CD4-positive, alpha-beta T cell (primary cell): ENCODE measurements at regions not wholly inside any gene's neighbourhood (a gene's known extent, or its start where the extent isn't known, plus 50 kb on each side); places are given as distances from the start of the nearest gene placed in this dataset.

Experiments
- ATAC-seq: fragments of 200-7000 bp; cut with Tn5 transposase; one replicate; pipeline ENCODE4 v1.10.0; 2022; ENCODE audit warnings: mild to moderate bottlenecking; ENCODE audit not compliant: poor library complexity
- CTCF ChIA-PET: fragments of 350-600 bp; sonication (Branson Sonifier 250); formaldehyde crosslinking; loops from one replicate; lab custom pipeline; 2021; ENCODE audit warnings: antibody characterized with exemption, inconsistent platforms; lab: Charles Lee
- POLR2A ChIA-PET: fragments of 350-600 bp; sonication (Branson Sonifier 250); formaldehyde crosslinking; loops from one replicate; lab custom pipeline; 2021; ENCODE audit warnings: antibody characterized with exemption, inconsistent platforms; lab: Charles Lee
- DNase-seq, 14 experiments: peaks; one replicate each; pipeline ENCODE4 v3.0.0-alpha.2; 2013 to 2020; ENCODE audit warnings: mixed read lengths in 2 of 14
- H3K27ac ChIP-seq, 2 donors: one replicate each; pipeline versions ENCODE4 v1.5.1 to v1.7.0; 2013; ENCODE audit warnings: low read length in 2 of 2, low read depth in 1 of 2, mild to moderate bottlenecking in 1 of 2
- H3K27me3 ChIP-seq, 2 experiments: 1 replicate in 1 of 2; 2 replicates in 1 of 2; pipeline versions ENCODE4 v1.6.1 to v1.7.0; 2013; ENCODE audit warnings: low read length in 2 of 2, control low read depth in 1 of 2, mild to moderate bottlenecking in 1 of 2, moderate library complexity in 1 of 2; ENCODE audit not compliant: insufficient read depth in 2 of 2, control insufficient read depth in 1 of 2
- H3K36me3 ChIP-seq: one replicate; pipeline ENCODE4 v1.6.1; 2013; ENCODE audit warnings: low read length, control low read depth; ENCODE audit not compliant: insufficient read depth
- H3K4me1 ChIP-seq: one replicate; pipeline ENCODE4 v1.6.1; 2013; ENCODE audit warnings: low read length, control low read depth; ENCODE audit not compliant: insufficient read depth
- H3K4me3 ChIP-seq: one replicate; pipeline ENCODE4 v1.5.1; 2013; ENCODE audit warnings: mild to moderate bottlenecking, low read length, moderate library complexity
- H3K9me3 ChIP-seq, 2 experiments: 1 replicate in 1 of 2; 2 replicates in 1 of 2; pipeline versions ENCODE4 v1.6.1 to v1.7.0; 2013; ENCODE audit warnings: low read length in 2 of 2, mild to moderate bottlenecking in 2 of 2, control low read depth in 1 of 2, moderate library complexity in 1 of 2; ENCODE audit not compliant: control insufficient read depth in 1 of 2, insufficient read depth in 1 of 2
- H3K27ac Mint-ChIP-seq: one replicate; pipeline ENCODE4 v1.8.0; 2020; ENCODE audit warnings: mixed read lengths
- H3K27me3 Mint-ChIP-seq: one replicate; pipeline ENCODE4 v1.8.0; 2021; ENCODE audit warnings: mixed read lengths
- H3K36me3 Mint-ChIP-seq: one replicate; pipeline ENCODE4 v1.8.0; 2021; ENCODE audit warnings: low read depth, mixed read lengths
- H3K4me1 Mint-ChIP-seq: one replicate; pipeline ENCODE4 v1.8.0; 2021; ENCODE audit warnings: low read depth, mixed read lengths
- H3K4me3 Mint-ChIP-seq: one replicate; pipeline ENCODE4 v1.8.0; 2020; ENCODE audit warnings: mild to moderate bottlenecking, mixed read lengths
- H3K9me3 Mint-ChIP-seq: one replicate; pipeline ENCODE4 v1.8.0; 2020; ENCODE audit warnings: mixed read lengths
- intact Hi-C, 2 experiments: fragments of 100-400 bp; cut with DNase I in 1 of 2; cut with micrococcal nuclease in 1 of 2; formaldehyde crosslinking; loops; one replicate each; pipeline versions ENCODE4 v1.15.1 to v1.9.0; 2023 to 2025; cut with DNase I, micrococcal nuclease
- TF ChIP-seq, protein P1 (sequence below): fragments of 200-600 bp; IDR thresholded peaks from one replicate; pipeline ENCODE4 v1.8.0; 2022; ENCODE audit warnings: antibody characterized with exemption, mild to moderate bottlenecking

DNA sequence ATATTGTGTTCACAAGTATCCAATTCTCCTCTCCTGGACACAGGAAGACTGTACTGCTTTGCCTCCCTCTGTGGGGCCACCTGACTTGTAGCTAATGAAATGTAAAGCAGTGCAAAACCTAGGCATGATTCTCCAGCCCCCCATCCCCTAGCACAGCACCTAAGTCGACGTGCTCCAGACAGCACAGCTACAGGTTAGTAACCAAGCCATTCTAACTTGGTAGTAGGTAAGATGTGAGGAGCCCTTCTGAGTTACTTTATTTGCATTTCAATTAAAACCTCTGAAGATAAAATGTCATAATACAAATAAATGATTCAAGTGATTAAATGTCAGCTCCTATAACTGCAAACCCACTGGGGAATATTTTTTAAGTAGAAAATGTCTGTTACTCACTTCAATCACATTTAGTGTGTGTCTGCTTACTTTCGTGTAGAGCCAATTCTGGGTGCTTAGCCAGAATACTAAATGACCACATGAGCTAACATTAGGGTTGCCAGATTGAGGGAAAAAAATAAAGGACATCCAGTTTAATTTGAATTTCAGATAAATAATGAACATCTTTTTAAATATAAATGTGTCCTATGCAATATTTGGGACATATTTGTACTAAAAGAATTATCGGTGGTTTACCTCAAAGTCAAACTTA, 64.8 kb upstream of the HIF1A start:
- Histone ChIP-seq H3K9me3 (no peaks in the 10 kb centered on the region), H3K4me1 (no peaks in the 10 kb centered on the region), H3K36me3 (no peaks in the 10 kb centered on the region), H3K4me3 (no peak overlapping the region), H3K27ac (no peak overlapping the region), H3K27me3 (no peaks in the 10 kb centered on the region)
- TF ChIP-seq, protein P1, sequence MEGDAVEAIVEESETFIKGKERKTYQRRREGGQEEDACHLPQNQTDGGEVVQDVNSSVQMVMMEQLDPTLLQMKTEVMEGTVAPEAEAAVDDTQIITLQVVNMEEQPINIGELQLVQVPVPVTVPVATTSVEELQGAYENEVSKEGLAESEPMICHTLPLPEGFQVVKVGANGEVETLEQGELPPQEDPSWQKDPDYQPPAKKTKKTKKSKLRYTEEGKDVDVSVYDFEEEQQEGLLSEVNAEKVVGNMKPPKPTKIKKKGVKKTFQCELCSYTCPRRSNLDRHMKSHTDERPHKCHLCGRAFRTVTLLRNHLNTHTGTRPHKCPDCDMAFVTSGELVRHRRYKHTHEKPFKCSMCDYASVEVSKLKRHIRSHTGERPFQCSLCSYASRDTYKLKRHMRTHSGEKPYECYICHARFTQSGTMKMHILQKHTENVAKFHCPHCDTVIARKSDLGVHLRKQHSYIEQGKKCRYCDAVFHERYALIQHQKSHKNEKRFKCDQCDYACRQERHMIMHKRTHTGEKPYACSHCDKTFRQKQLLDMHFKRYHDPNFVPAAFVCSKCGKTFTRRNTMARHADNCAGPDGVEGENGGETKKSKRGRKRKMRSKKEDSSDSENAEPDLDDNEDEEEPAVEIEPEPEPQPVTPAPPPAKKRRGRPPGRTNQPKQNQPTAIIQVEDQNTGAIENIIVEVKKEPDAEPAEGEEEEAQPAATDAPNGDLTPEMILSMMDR = no peak
- no peaks in the 10 kb centered on the region for H3K4me1 Mint-ChIP-seq
- ChIA-PET CTCF (no interaction called here), POLR2A (interaction anchor here (1.1 kb wide), 2 partner anchors 65 to 68 kb away, joined by 4 read pairs; partner anchors contain the start of gene HIF1A)
- H3K27me3 Mint-ChIP-seq = no peaks in the 10 kb centered on the region
- intact Hi-C loops = no loop called here
- ATAC-seq (no peak), DNase-seq (no peak)
- no peak overlapping the region for H3K4me3 Mint-ChIP-seq
- no peak overlapping the region for H3K27ac Mint-ChIP-seq
- no peaks in the 10 kb centered on the region for H3K36me3 Mint-ChIP-seq
- no peaks in the 10 kb centered on the region for H3K9me3 Mint-ChIP-seq

DNA sequence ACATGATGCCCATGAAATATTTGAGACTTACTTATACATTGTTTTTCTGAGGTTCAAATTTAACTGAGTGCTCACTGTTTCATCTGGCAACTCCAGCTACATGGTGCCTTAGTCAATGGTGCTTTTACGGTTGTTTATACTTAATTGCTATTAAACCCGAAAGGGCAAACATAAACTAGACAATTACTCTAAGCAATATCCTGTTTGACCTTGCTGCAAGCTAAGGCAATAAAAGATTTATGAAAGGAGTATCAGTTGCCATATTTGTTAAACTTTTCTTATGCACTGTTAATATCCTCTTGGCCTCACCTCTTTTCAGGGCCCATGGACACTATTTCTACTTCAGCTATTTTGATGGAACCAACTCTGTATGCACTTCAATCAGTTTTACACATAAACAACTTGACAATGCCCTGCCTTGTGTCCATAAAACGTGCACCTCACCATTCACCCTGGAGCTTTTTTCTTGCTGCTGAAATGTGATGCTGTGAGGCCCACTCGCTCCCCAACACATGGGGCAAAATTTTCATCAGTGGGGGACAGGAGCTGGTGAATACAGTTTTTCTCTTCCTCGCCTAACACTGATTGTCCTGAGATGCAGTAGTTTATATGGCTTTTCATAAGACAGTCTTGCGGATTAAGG, 64.1 kb upstream of the HIF1A start:
- no peak overlapping the region for H3K4me3 Mint-ChIP-seq
- H3K4me1 Mint-ChIP-seq = no peaks in the 10 kb centered on the region
- no peaks in the 10 kb centered on the region for H3K9me3 Mint-ChIP-seq
- no peaks in the 10 kb centered on the region for H3K36me3 Mint-ChIP-seq
- CTCF ChIA-PET = no interaction called here
- intact Hi-C loops = no loop called here
- Histone ChIP-seq H3K9me3 (no peaks in the 10 kb centered on the region), H3K27me3 (no peaks in the 10 kb centered on the region), H3K4me1 (no peaks in the 10 kb centered on the region), H3K27ac (no peak overlapping the region), H3K36me3 (no peaks in the 10 kb centered on the region), H3K4me3 (no peak overlapping the region)
- POLR2A ChIA-PET = interaction anchor here (1.1 kb wide), 1 partner anchor 64 kb away, joined by 4 read pairs; the partner anchor contains the start of gene HIF1A
- no peak overlapping the region for H3K27ac Mint-ChIP-seq
- DNase-seq (no peak), ATAC-seq (no peak)
- no peaks in the 10 kb centered on the region for H3K27me3 Mint-ChIP-seq
- TF ChIP-seq, protein P1 = no peak

- Histone ChIP-seq H3K36me3 (no peaks in the 10 kb centered on the region), H3K4me1 (no peaks in the 10 kb centered on the region), H3K27ac (no peak overlapping the region), H3K4me3 (no peak overlapping the region), H3K27me3 (no peaks in the 10 kb centered on the region), H3K9me3 (no peaks in the 10 kb centered on the region)
- DNase-seq = no peak
- Mint-ChIP-seq H3K9me3 (no peaks in the 10 kb centered on the region), H3K36me3 (no peaks in the 10 kb centered on the region), H3K27ac (no peak overlapping the region), H3K4me1 (no peaks in the 10 kb centered on the region), H3K27me3 (no peaks in the 10 kb centered on the region), H3K4me3 (no peak overlapping the region)
- CTCF ChIA-PET = no interaction called here
- ATAC-seq = no peak
- TF ChIP-seq, protein P1 = no peak
- POLR2A ChIA-PET = no interaction called here
- intact Hi-C loops = no loop called here
Measured at GRCh38 chr14:61632401-61632800, 62.9 kb upstream of the HIF1A start.
